Keratinocyte (primary cell): ENCODE measurements at regions not wholly inside any gene's neighbourhood (a gene's known extent, or its start where the extent isn't known, plus 50 kb on each side); places are given as distances from the start of the nearest gene placed in this dataset.

Experiments
- DNase-seq: peaks from one replicate; pipeline ENCODE4 v3.0.0-alpha.2; 2011; ENCODE audit warnings: low read depth, missing footprints, low spot score
- FAIRE-seq: peaks from 2 replicates; lab custom pipeline; 2011; peaks lifted over from hg19 to GRCh38; lab: Jason Lieb, UNC
- H2AFZ ChIP-seq: 2 replicates; pipeline ENCODE4 v1.6.0; 2012; ENCODE audit warnings: low read length, control low read depth, inconsistent platforms; ENCODE audit not compliant: control insufficient read depth
- H3K27ac ChIP-seq: 2 replicates; pipeline ENCODE4 v1.5.1; 2011; ENCODE audit warnings: low read length; ENCODE audit not compliant: control insufficient read depth, insufficient read depth
- H3K27me3 ChIP-seq: 3 replicates; pipeline ENCODE4 v1.6.0; 2011; ENCODE audit warnings: low read length; ENCODE audit not compliant: control insufficient read depth, insufficient read depth; ENCODE audit errors: extremely low read depth
- H3K36me3 ChIP-seq, 2 experiments: 2 replicates in 1 of 2; 3 replicates in 1 of 2; pipeline ENCODE4 v1.5.1; 2011; ENCODE audit warnings: low read length in 2 of 2, mild to moderate bottlenecking in 1 of 2; ENCODE audit not compliant: control insufficient read depth in 2 of 2, insufficient read depth in 2 of 2; ENCODE audit errors: extremely low read depth in 1 of 2
- H3K4me1 ChIP-seq: 3 replicates; pipeline ENCODE4 v1.5.1; 2011; ENCODE audit warnings: low read length; ENCODE audit not compliant: control insufficient read depth, insufficient read depth; ENCODE audit errors: extremely low read depth
- H3K4me2 ChIP-seq: 3 replicates; pipeline ENCODE4 v1.6.0; 2011; ENCODE audit warnings: low read depth, low read length; ENCODE audit not compliant: control insufficient read depth, insufficient read depth; ENCODE audit errors: extremely low read depth
- H3K4me3 ChIP-seq, 3 experiments: fragments of 200-600 bp in 1 of 3; sonication (generic) in 1 of 3; 2 replicates in 2 of 3; 3 replicates in 1 of 3; pipeline ENCODE4 v1.5.1; 2011 to 2016; ENCODE audit warnings: low read length in 3 of 3, mild to moderate bottlenecking in 3 of 3, control low read depth in 2 of 3, inconsistent platforms in 1 of 3, low read depth in 1 of 3, mixed read lengths in 1 of 3, mixed run types in 1 of 3, moderate library complexity in 1 of 3; ENCODE audit not compliant: control insufficient read depth in 2 of 3, insufficient read depth in 2 of 3; ENCODE audit errors: extremely low read depth in 1 of 3
- H3K79me2 ChIP-seq: 2 replicates; pipeline ENCODE4 v1.6.0; 2012; ENCODE audit warnings: low read length; ENCODE audit not compliant: control insufficient read depth, insufficient read depth
- H3K9ac ChIP-seq: 3 replicates; pipeline ENCODE4 v1.6.0; 2011; ENCODE audit warnings: low read length; ENCODE audit not compliant: control insufficient read depth, insufficient read depth; ENCODE audit errors: extremely low read depth
- H3K9me1 ChIP-seq: 3 replicates; pipeline ENCODE4 v1.6.0; 2011; ENCODE audit warnings: low read length; ENCODE audit not compliant: control insufficient read depth, insufficient read depth; ENCODE audit errors: extremely low read depth
- H3K9me3 ChIP-seq: 2 replicates; pipeline ENCODE4 v1.5.1; 2012; ENCODE audit warnings: low read depth, low read length; ENCODE audit not compliant: control insufficient read depth
- H4K20me1 ChIP-seq: 3 replicates; pipeline ENCODE4 v1.6.0; 2011; ENCODE audit warnings: low read length; ENCODE audit not compliant: control insufficient read depth, insufficient read depth; ENCODE audit errors: extremely low read depth
- EZH2 ChIP-seq: IDR thresholded peaks from one replicate; pipeline ENCODE4 v1.6.1; 2012; ENCODE audit warnings: inconsistent platforms, mild to moderate bottlenecking, low read length, moderate library complexity
- dilution Hi-C: fragments of 300-500 bp; cut with MboI; formaldehyde crosslinking; loops from one replicate; pipeline ENCODE4 v1.7.0; 2020; ENCODE audit warnings: low sequenced_read_pairs; ENCODE audit not compliant: extremely low pct_ligation_motif_present
- TF ChIP-seq, protein P1 (sequence below), 3 experiments: IDR thresholded peaks in 1 of 3; conservative IDR thresholded peaks in 1 of 3; optimal IDR thresholded peaks in 1 of 3; 2 replicates in 2 of 3; 3 replicates in 1 of 3; pipeline versions ENCODE3 to v1.5.1; 2011; ENCODE audit warnings: low read length in 3 of 3, mild to moderate bottlenecking in 3 of 3, moderate library complexity in 2 of 3, control low read depth in 1 of 3, inconsistent platforms in 1 of 3; ENCODE audit not compliant: insufficient read depth in 2 of 3; ENCODE audit errors: extremely low read depth in 1 of 3

DNA sequence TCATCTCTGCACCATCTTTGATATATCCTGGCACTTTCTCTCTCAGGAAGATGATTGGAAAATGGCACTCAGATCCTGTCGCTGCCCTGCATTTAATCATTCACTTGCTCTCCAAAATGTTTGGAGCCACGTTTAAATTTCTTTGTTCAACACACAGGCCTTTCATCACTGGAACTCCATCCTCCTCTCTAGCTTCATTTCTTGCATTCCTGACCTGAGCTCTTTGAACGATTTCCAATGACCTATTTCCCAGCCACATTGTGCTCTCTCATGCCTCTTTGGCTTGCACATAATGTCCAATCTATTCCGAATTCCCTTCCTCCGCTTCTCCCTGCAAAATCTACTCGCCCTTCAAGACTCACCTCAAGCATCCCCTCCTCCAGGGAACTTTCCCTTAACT is 287.4 kb upstream of the NBEA start:
- H3K9me1 ChIP-seq = no peaks in the 10 kb centered on the region
- no peak overlapping the region for H3K4me2 ChIP-seq
- no peaks in the 10 kb centered on the region for H3K36me3 ChIP-seq
- H3K4me3 ChIP-seq = no peak overlapping the region
- no peak overlapping the region for H3K9ac ChIP-seq
- dilution Hi-C loops = no loop called here
- DNase-seq (no peak), FAIRE-seq (no peak)
- H3K4me1 ChIP-seq = no peaks in the 10 kb centered on the region
- H4K20me1 ChIP-seq = no peaks in the 10 kb centered on the region
- H3K27ac ChIP-seq = no peak overlapping the region
- H3K79me2 ChIP-seq = no peaks in the 10 kb centered on the region
- TF ChIP-seq, protein P1, sequence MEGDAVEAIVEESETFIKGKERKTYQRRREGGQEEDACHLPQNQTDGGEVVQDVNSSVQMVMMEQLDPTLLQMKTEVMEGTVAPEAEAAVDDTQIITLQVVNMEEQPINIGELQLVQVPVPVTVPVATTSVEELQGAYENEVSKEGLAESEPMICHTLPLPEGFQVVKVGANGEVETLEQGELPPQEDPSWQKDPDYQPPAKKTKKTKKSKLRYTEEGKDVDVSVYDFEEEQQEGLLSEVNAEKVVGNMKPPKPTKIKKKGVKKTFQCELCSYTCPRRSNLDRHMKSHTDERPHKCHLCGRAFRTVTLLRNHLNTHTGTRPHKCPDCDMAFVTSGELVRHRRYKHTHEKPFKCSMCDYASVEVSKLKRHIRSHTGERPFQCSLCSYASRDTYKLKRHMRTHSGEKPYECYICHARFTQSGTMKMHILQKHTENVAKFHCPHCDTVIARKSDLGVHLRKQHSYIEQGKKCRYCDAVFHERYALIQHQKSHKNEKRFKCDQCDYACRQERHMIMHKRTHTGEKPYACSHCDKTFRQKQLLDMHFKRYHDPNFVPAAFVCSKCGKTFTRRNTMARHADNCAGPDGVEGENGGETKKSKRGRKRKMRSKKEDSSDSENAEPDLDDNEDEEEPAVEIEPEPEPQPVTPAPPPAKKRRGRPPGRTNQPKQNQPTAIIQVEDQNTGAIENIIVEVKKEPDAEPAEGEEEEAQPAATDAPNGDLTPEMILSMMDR (optimal IDR thresholded peaks at IDR 0.05 in 1 of 3, IDR thresholded peaks at IDR 0.05 in 1 of 3, conservative IDR thresholded peaks at IDR 0.05 in 1 of 3; ENCODE audit: extremely low read depth in 1 of 3, insufficient read depth in 2 of 3, low read length in 3 of 3) = no peak
- no peak for TF ChIP-seq EZH2
- no peaks in the 10 kb centered on the region for H3K9me3 ChIP-seq
- H2AFZ ChIP-seq = no peak overlapping the region
- no peaks in the 10 kb centered on the region for H3K27me3 ChIP-seq

DNA sequence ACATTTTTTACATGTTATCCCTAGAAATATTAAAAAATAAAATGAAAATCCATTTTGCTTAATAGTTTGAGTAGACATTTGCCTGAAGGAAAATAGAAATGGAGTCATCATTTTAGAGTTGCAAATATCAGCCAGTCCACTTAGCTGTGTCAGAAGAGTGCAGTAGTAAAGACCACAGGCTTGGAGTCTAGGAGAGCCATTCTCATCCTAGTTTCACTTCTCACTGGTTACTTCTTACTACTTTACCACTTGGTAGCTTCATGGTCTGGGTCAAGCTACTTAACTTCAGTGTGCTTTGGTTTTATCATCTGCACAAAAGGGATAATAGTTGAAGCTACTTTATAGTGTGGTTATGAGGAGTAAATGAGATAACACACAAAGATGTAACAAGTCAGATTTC is 286.5 kb upstream of the NBEA start:
- Histone ChIP-seq H3K4me2 (no peak overlapping the region), H2AFZ (no peak overlapping the region)

More for the DNA sequence above, 286.5 kb upstream of the NBEA start:
- Histone ChIP-seq H4K20me1 (no peaks in the 10 kb centered on the region), H3K79me2 (no peaks in the 10 kb centered on the region), H3K9ac (no peak overlapping the region), H3K4me1 (no peaks in the 10 kb centered on the region), H3K4me3 (no peak overlapping the region), H3K36me3 (no peaks in the 10 kb centered on the region), H3K27me3 (no peaks in the 10 kb centered on the region), H3K9me1 (no peaks in the 10 kb centered on the region), H3K9me3 (no peaks in the 10 kb centered on the region), H3K27ac (no peak overlapping the region)
- dilution Hi-C loops = no loop called here
- FAIRE-seq (no peak), DNase-seq (no peak)
- TF ChIP-seq EZH2 = no peak
- TF ChIP-seq, protein P1 (optimal IDR thresholded peaks at IDR 0.05 in 1 of 3, IDR thresholded peaks at IDR 0.05 in 1 of 3, conservative IDR thresholded peaks at IDR 0.05 in 1 of 3; ENCODE audit: extremely low read depth in 1 of 3, insufficient read depth in 2 of 3, low read length in 3 of 3) = no peak
